DLD1 (cell line): ENCODE measurements at regions not wholly inside any gene's neighbourhood (a gene's known extent, or its start where the extent isn't known, plus 50 kb on each side); places are given as distances from the start of the nearest gene placed in this dataset.
"Not testable (repeated sequence)": the region's sequence is repeated elsewhere in the genome, so short reads cannot be mapped to it uniquely, and the experiment has no call there.

ENCODE experiments used
- in situ Hi-C: cut with HindIII; loops from 2 replicates; pipeline ENCODE4 v1.10.0; 2017; ENCODE audit warnings: low sequenced_read_pairs

- in situ Hi-C loops: no loop called here
These were observed 98.3 kb upstream of the FAM13C start for GRCh38 chr10:59460601-59461000.

- in situ Hi-C loops: no loop called here
These were observed 93.8 kb upstream of the FAM13C start for GRCh38 chr10:59456199-59456598.

GRCh38 chr10:59454171-59454919, 92.0 kb upstream of the FAM13C start:
- in situ Hi-C loops: no loop called here

- in situ Hi-C loops: no loop called here
These were observed 86.3 kb upstream of the FAM13C start for GRCh38 chr10:59448616-59449015.

- in situ Hi-C loops: no loop called here
These were observed 73.4 kb upstream of the FAM13C start for GRCh38 chr10:59435707-59436106.

- in situ Hi-C loops: no loop called here
These were observed 72.3 kb upstream of the FAM13C start for GRCh38 chr10:59434463-59435321.

GRCh38 chr10:59433720-59434428, 71.5 kb upstream of the FAM13C start:
- in situ Hi-C loops: no loop called here

GRCh38 chr10:59432207-59432900, 70.0 kb upstream of the FAM13C start:
- in situ Hi-C loops: no loop called here

GRCh38 chr10:59413795-59414194, 51.4 kb upstream of the FAM13C start:
- in situ Hi-C loops: not testable (repeated sequence)
